HG03135 (cell line): ENCODE measurements at regions not wholly inside any gene's neighbourhood (a gene's known extent, or its start where the extent isn't known, plus 50 kb on each side); places are given as distances from the start of the nearest gene placed in this dataset.
"Not testable (repeated sequence)": the region's sequence is repeated elsewhere in the genome, so short reads cannot be mapped to it uniquely, and the experiment has no call there.

Experiments used
- ATAC-seq: cut with Tn5 transposase; IDR thresholded peaks from one replicate; pipeline ENCODE4 v1.9.1; 2021; ENCODE audit warnings: mild to moderate bottlenecking, moderate library complexity; ENCODE audit not compliant: unreplicated experiment

DNA sequence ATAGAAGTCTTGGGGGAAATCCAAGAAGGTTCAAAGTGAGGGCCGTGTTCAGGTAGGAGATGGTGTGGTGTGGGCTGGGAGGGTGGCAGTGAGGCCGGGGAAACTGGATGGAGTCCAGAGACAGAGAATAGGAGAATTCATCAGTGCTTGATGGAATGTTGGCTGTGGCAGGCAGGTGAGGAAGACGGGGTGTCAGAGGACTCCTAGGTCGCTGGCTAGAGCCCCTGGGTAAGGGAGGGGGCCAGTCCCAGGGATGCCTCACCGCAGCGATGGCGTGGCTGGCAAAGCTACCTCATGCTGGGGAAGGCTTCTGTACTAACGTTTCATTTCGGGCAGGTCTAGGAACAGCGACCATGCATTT, 373.0 kb downstream of the RPS24 start:
- ATAC-seq = no peak

DNA sequence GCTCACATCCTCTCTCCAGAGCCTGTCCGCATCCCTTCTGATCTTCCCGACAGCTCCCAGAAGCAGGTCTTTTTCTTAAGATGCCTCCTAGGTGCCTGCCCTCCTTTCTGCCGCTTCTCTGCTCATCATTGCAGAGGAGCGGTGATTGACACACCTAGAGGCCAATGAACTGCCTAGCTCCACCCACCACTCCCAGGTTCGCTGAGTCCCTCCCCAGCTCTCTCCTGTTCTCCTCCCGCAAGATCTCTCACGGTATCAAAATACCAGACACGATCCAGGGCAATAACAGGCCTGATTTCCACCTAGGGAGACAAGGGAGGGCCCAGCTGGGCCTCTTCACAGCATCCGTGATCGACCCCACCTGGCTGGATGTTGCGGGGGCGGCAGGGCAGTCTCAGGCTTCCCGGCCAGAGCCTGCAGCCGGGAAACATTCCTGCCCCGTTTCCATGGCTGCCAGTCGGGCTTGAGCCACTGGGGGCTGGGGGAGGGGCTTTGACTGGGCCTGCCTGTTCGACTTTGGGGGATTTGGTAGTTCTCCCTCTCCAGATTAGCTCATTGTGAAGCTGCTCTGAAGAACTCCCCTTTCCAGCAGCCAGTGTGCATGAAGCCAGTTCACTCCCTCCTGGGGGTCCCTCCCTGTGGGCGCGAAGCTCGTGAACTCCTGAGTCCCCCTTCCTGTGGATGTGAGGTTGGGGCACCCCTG, 373.5 kb downstream of the RPS24 start:
- ATAC-seq = no peak

DNA sequence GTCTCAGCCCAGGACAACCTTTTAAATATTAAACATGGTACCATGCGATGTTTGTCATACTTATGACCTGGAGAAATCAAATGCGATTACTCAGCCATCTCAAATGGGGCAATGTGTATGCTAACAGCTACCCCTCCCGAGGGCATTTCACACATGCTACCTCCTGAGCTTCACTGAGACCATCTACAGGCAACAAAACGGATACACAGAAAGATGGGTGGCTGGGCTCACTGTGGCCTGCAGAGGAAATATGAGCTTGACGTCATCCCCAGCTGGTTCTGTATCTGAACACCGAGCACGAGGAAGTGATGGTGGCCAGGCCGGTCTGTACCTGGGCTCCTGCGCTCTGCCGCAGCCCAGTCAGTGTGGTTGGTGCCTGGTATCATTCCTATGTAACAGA, 374.3 kb downstream of the RPS24 start:
- ATAC-seq = no peak

DNA sequence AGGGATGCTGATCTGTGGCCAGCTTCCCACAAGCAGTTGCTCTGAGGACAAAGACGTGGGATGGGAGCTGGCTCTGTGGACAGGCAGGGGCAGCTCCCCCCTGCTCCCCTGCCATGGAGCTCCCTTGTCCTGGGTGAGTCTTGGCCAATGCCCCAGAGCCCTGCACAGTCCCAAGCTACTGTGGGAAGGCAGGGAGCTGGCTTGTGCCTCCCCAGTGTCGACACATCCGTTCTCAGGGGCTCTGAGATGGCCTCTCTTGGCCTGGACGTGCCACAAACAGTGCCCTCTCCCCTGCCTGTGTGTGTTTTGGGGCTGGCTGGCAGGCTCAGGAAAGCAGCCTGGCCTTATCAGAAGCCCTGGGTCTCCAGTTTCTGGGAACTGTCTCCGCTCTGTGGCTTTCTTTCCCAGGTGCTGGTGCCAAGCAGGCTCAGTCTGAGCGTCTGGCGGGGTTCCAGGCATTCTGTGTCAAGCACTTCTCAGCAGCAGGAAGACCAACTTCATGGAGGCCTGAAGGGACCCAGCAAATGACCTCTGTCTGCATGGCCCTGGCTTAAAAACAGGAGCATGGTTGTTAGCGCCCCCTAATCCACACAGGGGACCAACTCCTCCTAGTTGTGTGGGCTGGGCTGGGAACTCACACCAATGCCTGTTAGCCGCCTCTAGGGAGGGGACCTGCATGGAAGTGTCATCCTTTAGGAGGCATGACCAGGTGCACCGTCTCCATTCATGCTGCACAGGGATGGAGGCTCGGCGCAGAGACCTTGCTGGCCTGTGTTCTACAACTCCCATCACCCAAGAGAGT, 375.2 kb downstream of the RPS24 start:
- no peak for ATAC-seq

DNA sequence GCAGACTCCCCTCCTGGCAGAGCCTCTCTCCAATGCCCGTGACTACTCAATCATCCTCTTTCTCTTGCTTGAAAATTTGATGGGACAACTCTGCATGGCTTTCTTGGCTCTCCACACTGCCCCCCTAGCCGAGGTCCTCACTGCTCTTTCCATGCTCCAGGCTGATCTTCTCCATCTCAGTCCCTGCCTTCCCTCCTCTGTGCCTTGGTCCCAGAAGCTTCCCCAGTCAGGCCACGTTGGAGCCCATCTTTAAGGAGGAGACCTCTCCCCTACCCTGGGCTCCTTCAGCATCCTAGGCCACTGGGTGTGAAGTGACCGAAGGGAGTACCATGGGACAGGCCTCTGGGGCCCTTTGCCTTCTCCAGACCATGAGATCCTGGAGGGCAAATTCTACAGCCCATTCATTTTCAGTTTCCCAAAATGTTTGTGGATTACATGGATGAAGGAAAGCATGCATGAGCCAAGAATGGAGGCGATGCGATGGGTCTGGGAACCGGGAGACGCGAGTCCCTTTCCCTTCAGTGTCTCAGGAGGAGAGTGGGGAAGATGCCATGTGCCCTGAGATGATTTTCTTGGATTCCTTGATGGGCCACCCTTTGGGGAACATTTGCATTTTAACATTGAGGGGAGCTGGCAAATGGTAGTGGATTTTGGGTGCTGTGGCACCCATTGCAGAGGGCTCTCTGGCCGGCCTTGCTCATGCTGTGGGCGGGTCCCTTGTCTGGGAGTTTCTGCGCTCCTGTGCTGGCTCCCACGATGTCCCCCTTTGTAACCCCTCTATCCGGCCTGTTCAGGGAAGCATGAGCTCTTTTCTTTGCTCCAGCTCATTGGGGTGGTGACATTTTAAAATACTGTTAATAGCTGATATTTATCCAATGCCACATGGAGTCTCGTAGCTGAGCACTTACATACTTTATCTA, 376.6 kb downstream of the RPS24 start:
- no peak for ATAC-seq

DNA sequence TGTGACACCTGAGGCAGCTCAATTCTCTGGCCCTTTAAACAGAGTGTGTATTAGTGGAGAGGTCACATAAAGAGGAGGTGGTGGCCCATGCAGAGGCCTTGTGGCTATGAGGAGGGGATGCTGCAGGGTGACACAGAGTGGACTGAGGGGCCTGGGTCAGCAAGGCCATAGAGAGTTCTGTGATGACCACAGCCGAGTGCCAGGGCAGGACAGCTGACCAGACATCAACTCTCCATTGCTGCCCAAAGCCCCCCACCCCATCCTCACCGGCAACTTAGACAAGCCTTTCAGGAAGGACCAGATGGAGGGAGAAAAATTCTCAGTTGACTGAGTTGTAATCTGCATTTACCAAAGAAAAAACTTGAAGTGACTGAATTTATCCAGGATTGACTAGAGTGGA, 378.1 kb downstream of the RPS24 start:
- no peak for ATAC-seq

DNA sequence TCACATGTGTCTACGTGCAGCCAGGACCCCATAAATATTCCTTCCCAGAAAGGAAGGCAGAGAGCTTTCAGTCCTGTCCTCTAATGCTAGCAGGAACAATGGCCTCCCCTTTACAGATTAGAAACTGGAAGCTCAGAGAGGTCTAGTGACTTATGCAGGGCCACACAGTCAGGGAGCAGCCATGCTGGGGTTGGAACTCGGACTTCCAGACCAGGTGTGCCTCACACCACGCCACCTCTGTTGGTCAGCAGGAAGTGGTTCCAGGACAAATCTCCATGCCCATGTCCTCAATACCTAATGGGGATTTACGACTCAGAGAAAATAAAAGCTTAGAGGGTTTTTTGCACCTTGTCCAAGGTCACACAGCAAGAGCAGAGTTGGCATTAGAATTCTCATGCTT, 378.9 kb downstream of the RPS24 start:
- ATAC-seq = no peak

DNA sequence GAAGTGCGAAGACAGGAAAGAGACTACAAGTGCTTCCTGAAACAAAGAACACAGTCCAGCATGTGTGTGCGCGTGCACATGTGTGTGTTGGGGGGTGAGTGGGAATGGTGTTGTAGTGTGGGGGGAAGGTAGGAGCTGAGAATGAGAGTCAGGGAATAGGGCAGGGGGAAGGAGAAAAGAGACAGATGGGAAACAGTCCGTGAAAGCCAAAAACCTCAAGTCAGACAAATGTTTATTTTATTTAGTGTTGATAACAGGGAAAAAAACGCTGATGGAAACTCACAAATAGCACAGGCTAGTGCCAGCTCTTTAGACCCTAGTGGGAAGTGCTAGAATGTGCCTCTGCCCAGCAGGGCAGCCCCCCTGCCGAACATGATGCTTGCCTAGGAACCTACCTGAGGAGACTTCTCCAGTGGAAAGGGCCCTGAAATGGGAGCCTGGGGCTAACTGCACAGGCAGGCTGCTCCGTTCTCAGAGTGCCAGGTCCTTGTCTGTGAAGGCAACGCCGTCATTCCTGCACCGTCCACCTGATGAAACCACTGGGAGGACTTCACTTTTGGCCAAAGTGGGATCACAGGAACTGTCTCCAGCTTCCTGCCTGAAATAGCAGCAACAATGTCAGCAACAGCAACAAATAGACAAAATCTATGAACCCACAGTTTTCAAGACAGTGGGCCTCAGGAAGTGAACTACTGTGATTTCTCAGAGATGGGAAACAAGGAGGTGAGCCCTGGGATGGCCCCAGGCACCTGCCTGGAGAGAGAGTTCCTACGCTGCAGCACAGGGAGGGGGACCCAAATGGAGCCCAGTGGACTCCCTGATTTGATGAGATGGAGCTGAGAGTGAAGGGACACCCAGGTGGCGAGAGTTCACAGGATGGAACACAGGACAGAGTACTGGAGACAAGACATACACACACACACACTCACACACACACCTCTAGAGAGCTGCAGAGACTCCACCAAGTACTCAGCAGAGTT, 379.7 kb downstream of the RPS24 start:
- ATAC-seq = no peak

DNA sequence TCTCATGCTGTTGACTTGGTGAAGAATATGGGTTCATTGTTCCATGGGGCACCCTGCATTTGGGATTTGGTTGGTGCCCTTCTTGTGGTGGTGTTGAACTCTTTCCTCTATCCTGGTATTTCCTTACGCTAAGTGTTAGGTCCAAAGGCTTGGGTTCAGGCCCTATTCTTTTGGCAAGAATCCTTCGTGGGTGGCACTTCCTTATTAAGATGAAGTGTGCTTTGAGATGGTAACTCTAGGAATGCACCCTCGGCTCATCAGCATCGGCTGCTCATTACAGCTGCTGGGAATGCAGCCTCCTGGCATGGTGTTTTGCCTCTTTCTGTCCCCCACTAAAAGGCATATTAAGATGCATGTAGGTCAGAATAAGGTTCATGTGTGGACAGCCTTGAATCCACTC, 380.7 kb downstream of the RPS24 start:
- no peak for ATAC-seq

DNA sequence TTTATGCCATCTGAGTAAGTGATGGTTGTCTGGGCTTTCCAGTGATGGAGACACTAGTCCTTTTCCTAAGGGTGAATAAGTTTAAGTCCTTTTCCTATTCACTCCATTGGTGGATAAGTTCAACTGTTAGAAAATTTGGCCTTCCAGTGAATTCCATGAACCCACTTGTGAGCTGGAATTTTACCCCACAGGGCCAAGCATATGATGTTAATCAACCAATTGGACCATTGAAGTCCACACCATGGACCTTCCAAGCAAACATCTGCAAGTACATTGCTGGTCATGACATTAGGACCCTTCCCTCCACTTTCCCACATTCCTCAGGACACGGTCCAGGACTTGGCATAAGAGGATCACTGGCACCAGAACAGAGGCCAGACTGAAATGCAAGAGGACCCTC, 381.4 kb downstream of the RPS24 start:
- ATAC-seq = no peak

DNA sequence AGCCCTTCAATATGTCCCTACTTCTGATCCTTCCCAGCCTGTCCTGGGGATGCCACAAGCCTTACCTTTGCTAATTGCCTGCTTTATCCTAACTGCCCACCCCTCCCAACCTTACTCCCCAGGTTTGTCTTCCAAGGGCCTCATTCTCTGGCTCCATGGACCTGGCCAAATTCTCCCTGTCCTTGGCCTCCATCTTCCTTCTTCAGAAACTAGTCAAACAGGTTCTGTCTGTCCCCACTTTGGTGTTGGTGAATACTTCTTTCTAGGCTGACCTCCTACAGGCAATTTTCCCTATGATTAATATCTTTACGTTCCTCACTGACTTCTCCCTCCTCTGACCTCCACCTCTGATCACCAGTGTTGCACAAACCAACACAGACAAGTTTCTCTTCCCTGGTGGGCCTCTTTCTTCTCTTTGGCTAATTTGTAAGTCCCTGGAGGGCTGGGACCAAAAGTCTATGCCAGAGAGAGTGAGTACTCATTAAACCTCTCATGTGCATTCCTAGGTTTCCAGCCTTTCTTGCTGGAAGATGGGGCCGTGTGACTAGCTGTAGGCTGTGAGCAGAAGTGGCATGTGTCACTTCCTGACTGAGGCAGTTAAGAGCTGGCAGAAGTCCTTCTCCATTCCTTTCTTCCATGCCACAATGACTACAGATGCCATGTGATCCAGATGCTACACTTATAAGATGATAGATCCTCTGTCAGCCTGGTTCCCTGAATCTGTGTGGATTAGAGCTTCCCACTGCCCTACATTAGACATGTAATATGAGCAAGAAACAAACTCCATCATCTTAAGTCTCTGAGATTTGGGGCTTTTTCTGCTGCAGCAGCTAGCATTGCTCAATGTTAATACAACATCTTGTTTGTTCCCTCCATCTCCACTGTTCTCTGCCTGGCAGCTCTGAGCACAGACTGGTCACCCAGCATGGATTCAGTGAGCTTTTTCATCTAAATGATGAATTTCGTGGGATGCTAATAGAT, 382.7 kb downstream of the RPS24 start:
- ATAC-seq = no peak

DNA sequence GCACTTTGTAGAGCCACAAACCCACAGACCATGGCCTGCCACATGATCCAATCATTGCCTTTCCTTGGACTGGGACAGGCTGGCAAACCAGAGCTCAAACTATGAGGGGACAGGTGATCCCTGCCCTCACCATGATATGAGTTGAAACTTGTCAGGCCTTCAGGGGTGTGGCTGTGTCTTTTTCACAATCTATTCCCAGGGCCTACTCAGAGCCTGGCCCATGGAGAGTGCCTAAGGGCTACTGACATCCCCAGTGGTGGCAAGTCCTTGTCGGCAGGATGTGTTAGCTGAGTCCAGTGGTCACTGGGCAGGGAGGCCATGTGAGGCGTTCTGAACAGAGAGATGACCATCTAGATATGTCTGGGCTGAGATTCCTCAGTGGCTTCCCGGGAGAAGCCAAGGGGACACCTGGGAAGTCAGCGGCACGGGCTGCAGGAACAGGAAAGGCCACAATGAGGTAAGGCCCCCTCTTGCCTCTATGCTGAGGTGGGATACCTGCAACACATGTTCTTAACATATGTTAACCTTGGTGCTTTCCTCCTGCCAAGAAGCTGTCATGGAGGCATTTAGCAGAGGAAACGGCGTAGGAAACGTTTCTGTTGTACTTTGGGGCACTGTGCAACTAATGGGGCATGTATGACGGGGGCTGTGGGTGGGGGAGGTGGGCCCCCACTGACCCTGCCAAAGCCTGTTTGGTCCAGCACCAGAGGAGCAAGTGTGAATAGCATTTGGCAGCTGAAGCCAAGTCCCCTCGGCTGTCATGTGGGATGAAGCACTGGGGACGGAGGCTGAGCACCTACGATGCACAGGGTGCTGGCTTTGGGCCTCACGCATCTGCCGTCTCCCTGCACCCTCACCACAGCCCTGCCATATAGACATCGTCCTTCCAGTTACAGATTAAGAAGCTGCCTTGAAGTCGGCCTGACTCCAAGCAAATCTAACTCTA, 384.0 kb downstream of the RPS24 start:
- no peak for ATAC-seq

DNA sequence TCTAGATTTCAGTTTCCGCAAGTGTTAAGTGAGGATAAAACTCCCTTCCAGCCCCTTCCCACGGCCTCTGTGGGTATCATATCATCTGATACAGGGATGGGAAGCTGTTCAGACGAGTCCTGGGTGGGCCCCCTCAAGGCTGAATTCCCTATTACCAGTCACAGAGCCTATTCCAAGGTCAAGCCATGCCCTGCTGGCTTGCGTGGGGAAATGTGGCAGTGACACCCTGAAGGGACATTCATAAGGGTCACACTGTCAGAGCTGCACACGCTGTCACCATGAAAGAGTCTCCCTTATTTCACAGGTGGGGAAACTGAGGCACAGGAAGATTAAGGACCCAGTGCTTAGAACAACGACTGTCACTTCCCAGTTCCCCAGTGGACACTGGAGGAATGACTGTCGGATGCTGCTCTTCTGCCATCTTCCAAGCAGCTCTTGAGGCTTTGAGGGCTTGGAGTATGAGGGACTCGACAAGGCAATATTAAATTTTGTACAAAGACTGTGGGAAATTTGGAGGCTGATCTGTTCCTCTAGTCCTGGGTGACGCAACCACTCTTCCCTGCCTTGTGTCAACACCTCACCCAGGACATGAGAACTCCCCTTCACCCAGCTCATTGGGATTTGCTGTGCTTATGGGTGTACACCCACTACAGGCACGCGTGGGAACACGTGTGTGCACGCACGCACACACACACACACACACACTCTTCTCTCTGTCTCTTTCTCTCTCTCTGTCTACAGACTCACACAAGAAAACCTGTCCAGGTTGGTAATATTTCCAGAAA, 386.0 kb downstream of the RPS24 start:
- ATAC-seq = no peak

DNA sequence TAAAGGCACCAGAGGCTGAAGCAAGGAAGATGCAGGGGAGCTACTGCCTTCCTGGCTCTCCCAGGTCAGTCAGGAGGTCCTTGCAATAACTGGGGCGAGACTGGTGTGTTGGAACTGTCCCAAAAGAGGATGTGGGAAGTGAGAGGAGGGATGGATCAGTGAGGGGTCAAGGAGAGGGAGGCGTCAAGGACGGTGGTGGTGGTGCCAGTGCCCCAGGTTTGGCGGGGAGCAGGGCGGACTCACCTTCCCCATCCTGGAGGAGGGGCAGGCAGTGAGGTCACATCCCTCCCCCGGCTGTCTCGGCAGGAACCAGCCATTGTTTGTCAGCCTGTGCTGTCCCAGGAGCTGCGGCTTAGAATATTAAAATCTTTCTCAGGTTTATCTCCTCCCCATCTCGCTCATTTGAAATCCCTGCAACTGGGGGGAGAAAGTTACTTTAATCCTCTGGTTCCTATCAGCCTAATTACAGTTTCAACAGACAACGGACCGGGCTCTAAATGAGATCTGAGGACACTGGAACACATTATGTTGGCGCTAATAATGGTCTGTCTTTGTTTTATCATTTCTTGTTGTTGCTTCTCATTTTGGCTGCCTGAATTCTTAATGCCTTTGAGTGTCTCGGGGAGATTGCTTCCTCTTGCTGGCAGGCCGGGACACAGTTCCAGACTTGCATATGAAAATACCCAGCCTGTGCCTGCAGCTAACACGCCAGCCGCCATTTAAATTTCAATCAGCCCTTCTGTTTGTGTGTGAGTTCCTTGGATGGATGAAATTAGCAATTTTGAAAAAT, 387.5 kb downstream of the RPS24 start:
- no peak for ATAC-seq

DNA sequence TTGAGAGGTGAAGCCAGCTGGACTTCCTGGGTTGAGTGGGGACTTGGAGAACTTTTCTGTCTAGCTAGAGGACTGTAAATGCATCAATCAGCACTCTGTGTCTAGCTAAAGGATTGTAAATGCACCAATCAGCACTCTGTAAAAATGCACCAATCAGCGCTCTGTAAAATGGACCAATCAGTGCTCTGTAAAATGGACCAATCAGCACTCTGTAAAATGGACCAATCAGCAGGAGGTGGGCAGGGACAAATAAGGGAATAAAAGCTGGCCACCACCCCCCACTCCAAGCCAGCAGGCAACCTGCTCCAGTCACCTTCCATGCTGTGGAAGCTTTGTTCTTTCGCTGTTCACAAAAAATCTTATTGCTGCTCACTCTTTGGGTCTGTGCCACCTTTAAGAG, 390.4 kb downstream of the RPS24 start:
- ATAC-seq = not testable (repeated sequence)

DNA sequence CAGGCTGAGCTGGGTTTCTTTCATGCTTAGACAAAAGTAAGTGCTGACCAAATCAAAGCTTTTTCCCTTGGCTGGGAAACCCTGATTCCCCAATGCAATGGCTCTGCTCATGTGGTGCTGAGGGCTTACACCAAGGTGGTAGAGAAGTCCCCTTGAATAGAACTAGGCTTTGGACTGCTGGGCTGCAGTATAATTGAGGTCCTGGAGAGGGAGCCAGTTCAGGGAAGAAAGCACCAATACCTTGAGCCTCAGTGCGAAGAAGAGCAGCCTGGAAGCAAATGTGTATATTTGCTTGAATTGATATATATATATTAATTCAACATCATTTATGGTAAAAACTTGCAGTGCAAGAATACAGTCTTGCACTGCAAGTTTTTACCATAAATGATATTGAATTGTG, 391.1 kb downstream of the RPS24 start:
- ATAC-seq = no peak

DNA sequence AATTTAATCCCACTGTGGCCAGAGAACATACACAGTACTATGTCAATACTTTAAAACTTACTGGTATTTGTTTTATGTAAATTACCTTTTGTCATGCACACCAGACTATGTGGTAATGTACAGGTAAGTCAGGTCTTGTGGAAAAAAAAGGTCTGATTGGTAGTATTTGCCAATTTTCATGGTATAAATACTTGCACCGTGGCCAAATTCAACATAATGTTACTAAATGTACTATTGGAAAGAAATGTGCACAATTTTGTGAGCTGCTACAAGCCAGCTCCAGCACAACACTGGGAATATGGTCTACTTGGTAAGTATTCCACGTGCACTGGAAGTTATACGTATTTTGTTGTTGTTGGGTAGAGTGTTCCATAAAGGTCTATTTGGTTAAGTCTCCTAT, 392.5 kb downstream of the RPS24 start:
- no peak for ATAC-seq
